IMR-90 (cell line): ENCODE measurements at regions not wholly inside any gene's neighbourhood (a gene's known extent, or its start where the extent isn't known, plus 50 kb on each side); places are given as distances from the start of the nearest gene placed in this dataset.
A peak's percentile ranks its signal among the peaks of the same experiment; 100 is the strongest.

Experiments
- ATAC-seq: fragments of 200-7000 bp; cut with Tn5 transposase; 2 replicates; pipeline ENCODE4 v1.9.1; 2020; ENCODE audit warnings: low read depth, mild to moderate bottlenecking, moderate library complexity
- BruUV-seq: library from RNA; stranded (reverse); fragments of 400-500 nt; replicated peaks from 2 replicates; lab custom pipeline; 2021; lab: Mats Ljungman, UMichigan
- CTCF ChIA-PET: fragments of 300-600 bp; formaldehyde crosslinking; extraction: SDS; loops from one replicate; lab custom pipeline; 2021; ENCODE audit warnings: antibody characterized with exemption; lab: Yijun Ruan, JAX
- POLR2A ChIA-PET: fragments of 300-600 bp; sonication (Branson Sonifier 250); formaldehyde crosslinking; loops from one replicate; lab custom pipeline; 2022; ENCODE audit warnings: antibody characterized with exemption; ENCODE audit not compliant: unreplicated experiment; lab: Charles Lee
- DNase-seq: peaks from one replicate; pipeline ENCODE4 v3.0.0; 2013
- H2AFZ ChIP-seq: replicated peaks from 2 replicates; pipeline ENCODE3; 2013; ENCODE audit warnings: low read length, mild to moderate bottlenecking; ENCODE audit not compliant: poor library complexity
- H2AK5ac ChIP-seq: 2 replicates; pipeline ENCODE4 v1.6.1; 2013; ENCODE audit warnings: low read depth, low read length, inconsistent platforms
- H2AK9ac ChIP-seq: replicated peaks from 2 replicates; pipeline ENCODE3; 2013; ENCODE audit warnings: mild to moderate bottlenecking, low read depth, low read length, moderate library complexity; ENCODE audit not compliant: poor library complexity
- H2BK120ac ChIP-seq: 2 replicates; pipeline ENCODE4 v1.6.1; 2013; ENCODE audit warnings: low read depth, low read length, inconsistent platforms
- H2BK15ac ChIP-seq: 3 replicates; pipeline ENCODE4 v1.6.1; 2013; ENCODE audit warnings: low read depth, low read length, inconsistent platforms
- H2BK20ac ChIP-seq: 2 replicates; pipeline ENCODE4 v1.6.1; 2013; ENCODE audit warnings: low read depth, mild to moderate bottlenecking, inconsistent platforms, low read length, moderate library complexity
- H2BK5ac ChIP-seq: 2 replicates; pipeline ENCODE4 v1.6.1; 2013; ENCODE audit warnings: mild to moderate bottlenecking, low read depth, low read length, inconsistent platforms; ENCODE audit not compliant: poor library complexity, severe bottlenecking
- H3K14ac ChIP-seq: replicated peaks from 2 replicates; pipeline ENCODE4 v1.6.1; 2013; ENCODE audit warnings: low read depth, low read length, inconsistent platforms
- H3K18ac ChIP-seq: 2 replicates; pipeline ENCODE4 v1.6.1; 2013; ENCODE audit warnings: low read depth, low read length, control low read depth
- H3K23ac ChIP-seq: 2 replicates; pipeline ENCODE4 v1.6.1; 2013; ENCODE audit warnings: low read depth, low read length, inconsistent platforms
- H3K27ac ChIP-seq: 2 replicates; pipeline ENCODE4 v1.5.1; 2013; ENCODE audit warnings: mild to moderate bottlenecking, control low read depth, low read length; ENCODE audit not compliant: insufficient read depth
- H3K27me3 ChIP-seq: 2 replicates; pipeline ENCODE4 v1.6.1; 2013; ENCODE audit warnings: low read length; ENCODE audit not compliant: control insufficient read depth, insufficient read depth
- H3K36me3 ChIP-seq: 2 replicates; pipeline ENCODE4 v1.6.1; 2013; ENCODE audit warnings: low read length, mixed read lengths; ENCODE audit not compliant: control insufficient read depth, insufficient read depth
- H3K4ac ChIP-seq: 2 replicates; pipeline ENCODE4 v1.6.1; 2013; ENCODE audit warnings: low read depth, low read length, inconsistent platforms
- H3K4me1 ChIP-seq: 2 replicates; pipeline ENCODE4 v1.6.1; 2013; ENCODE audit warnings: low read length, mixed read lengths; ENCODE audit not compliant: control insufficient read depth, insufficient read depth
- H3K4me2 ChIP-seq: 2 replicates; pipeline ENCODE4 v1.6.1; 2013; ENCODE audit warnings: low read depth, mild to moderate bottlenecking, control low read depth, low read length, moderate library complexity
- H3K4me3 ChIP-seq: 2 replicates; pipeline ENCODE4 v1.5.1; 2013; ENCODE audit warnings: low read depth, mild to moderate bottlenecking, control low read depth, low read length, moderate library complexity; ENCODE audit not compliant: insufficient read depth
- H3K56ac ChIP-seq: 2 replicates; pipeline ENCODE4 v1.6.1; 2013; ENCODE audit warnings: low read length, inconsistent platforms; ENCODE audit not compliant: insufficient read depth; ENCODE audit errors: extremely low read depth
- H3K79me1 ChIP-seq, 2 experiments: 2 replicates each; pipeline ENCODE4 v1.6.1; 2013; ENCODE audit warnings: low read length in 2 of 2, inconsistent platforms in 1 of 2, low read depth in 1 of 2
- H3K9ac ChIP-seq: 2 replicates; pipeline ENCODE4 v1.6.1; 2013; ENCODE audit warnings: low read depth, low read length, control low read depth
- H3K9me1 ChIP-seq: 2 replicates; pipeline ENCODE4 v1.6.1; 2013; ENCODE audit warnings: low read length, inconsistent platforms; ENCODE audit not compliant: insufficient read depth
- H3K9me3 ChIP-seq: 2 replicates; pipeline ENCODE4 v1.6.1; 2013; ENCODE audit warnings: low read length; ENCODE audit not compliant: control insufficient read depth, insufficient read depth
- H4K20me1 ChIP-seq: 2 replicates; pipeline ENCODE4 v1.6.1; 2013; ENCODE audit warnings: low read length, inconsistent platforms; ENCODE audit not compliant: insufficient read depth
- H4K5ac ChIP-seq: 2 replicates; pipeline ENCODE4 v1.6.1; 2013; ENCODE audit warnings: mild to moderate bottlenecking, low read depth, low read length, control low read depth
- H4K8ac ChIP-seq, 2 experiments: 2 replicates each; pipeline ENCODE4 v1.6.1; 2013; ENCODE audit warnings: low read depth in 2 of 2, low read length in 2 of 2, control low read depth in 1 of 2, inconsistent platforms in 1 of 2
- H4K91ac ChIP-seq: 2 replicates; pipeline ENCODE4 v1.6.1; 2013; ENCODE audit warnings: low read depth, low read length, inconsistent platforms; ENCODE audit not compliant: insufficient read depth
- CEBPB ChIP-seq: IDR thresholded peaks from 2 replicates; pipeline ENCODE4 v1.6.1; 2012; ENCODE audit warnings: low read depth, low read length, improper control_type of control experiment
- CTCF ChIP-seq: conservative IDR thresholded peaks from 2 replicates; pipeline ENCODE4 v1.5.1; 2012; ENCODE audit warnings: mild to moderate bottlenecking, low read depth, low read length, improper control_type of control experiment
- ELK1 ChIP-seq: fragments of 150-350 bp; IDR thresholded peaks from 2 replicates; pipeline ENCODE4 v1.6.1; 2016; ENCODE audit warnings: low read depth, mild to moderate bottlenecking, low read length, moderate library complexity, borderline replicate concordance
- FOS ChIP-seq: fragments of 150-350 bp; IDR thresholded peaks from 2 replicates; pipeline ENCODE4 v1.6.1; 2016; ENCODE audit warnings: low read depth, low read length
- MXI1 ChIP-seq: IDR thresholded peaks from 2 replicates; pipeline ENCODE4 v1.6.1; 2012; ENCODE audit warnings: low read depth, mild to moderate bottlenecking, low read length, moderate library complexity, borderline replicate concordance
- RAD21 ChIP-seq: IDR thresholded peaks from 2 replicates; pipeline ENCODE4 v1.6.1; 2012; ENCODE audit warnings: low read length, improper control_type of control experiment
- SMC3 ChIP-seq: fragments of 150-350 bp; IDR thresholded peaks from 2 replicates; pipeline ENCODE4 v1.6.1; 2016; ENCODE audit warnings: low read depth, mild to moderate bottlenecking, antibody characterized with exemption, low read length, moderate library complexity
- WGBS, 2 experiments: methylation state at CpG; one replicate each; pipeline versions ENCODE4 v1.1.5 to v1.1.7; 2013; ENCODE audit warnings: missing lambda C conversion rate in 2 of 2; ENCODE audit not compliant: insufficient read length in 1 of 2; ENCODE audit errors: extremely low coverage in 2 of 2; 5-methylcytosine and 5-hydroxymethylcytosine counted together
- dilution Hi-C: fragments of 300-500 bp; cut with HindIII; formaldehyde crosslinking; loops from one replicate; pipeline ENCODE4 v1.14.3; 2018; ENCODE audit warnings: low sequenced_read_pairs; ENCODE audit not compliant: unreplicated experiment
- in situ Hi-C: fragments of 300-500 bp; cut with MboI; formaldehyde crosslinking; loops from 3 replicates; pipeline ENCODE4 v1.14.3; 2019; ENCODE audit warnings: low sequenced_read_pairs, inconsistent platforms, mixed read lengths
- intact Hi-C: fragments of 100-400 bp; cut with micrococcal nuclease; formaldehyde crosslinking; loops from 2 replicates; pipeline ENCODE4 v1.10.0; 2022

GRCh38 chr2:163471947-163472346 lies 263.9 kb downstream of the FIGN start:
- Histone ChIP-seq H3K56ac (no peak overlapping the region), H2BK15ac (no peak overlapping the region), H3K4me3 (no peak overlapping the region), H3K27me3 (no peaks in the 10 kb centered on the region), H3K9me3 (no peaks in the 10 kb centered on the region), H4K91ac (no peak overlapping the region), H3K23ac (no peak overlapping the region), H2BK5ac (no peak overlapping the region), H3K4me1 (no peaks in the 10 kb centered on the region), H2BK20ac (no peak overlapping the region), H3K4me2 (no peak overlapping the region), H3K4ac (no peak overlapping the region), H3K9ac (no peak overlapping the region), H2AK5ac (no peak overlapping the region), H4K8ac (no peak overlapping the region), H4K5ac (no peak overlapping the region), H3K9me1 (no peaks in the 10 kb centered on the region), H2BK120ac (no peak overlapping the region), H2AK9ac (no peak overlapping the region), H3K18ac (no peak overlapping the region), H3K36me3 (no peaks in the 10 kb centered on the region), H3K14ac (no peak overlapping the region), H3K27ac (no peak overlapping the region), H2AFZ (no peak overlapping the region), H3K79me1 (no peaks in the 10 kb centered on the region), H4K20me1 (no peaks in the 10 kb centered on the region)
- CTCF ChIA-PET = interaction anchor here (1.1 kb wide), 1 partner anchor 9 kb away, joined by 3 read pairs; no protein-coding TSS in a partner anchor
- in situ Hi-C loops = no loop called here
- POLR2A ChIA-PET = no interaction called here
- dilution Hi-C loops = no loop called here
- no TSS peak for BruUV-seq
- no CpG with 5 or more reads among the region's 1 CpG for WGBS, 2 experiments
- no peak for ATAC-seq
- no peak for TF ChIP-seq CEBPB
- peak; percentile 38 for TF ChIP-seq CTCF
- peak; percentile 39 for TF ChIP-seq SMC3
- TF ChIP-seq ELK1 = no peak
- TF ChIP-seq RAD21 = peak; percentile 51
- TF ChIP-seq MXI1 = no peak
- TF ChIP-seq FOS = no peak
- DNase-seq = peak; percentile 3
- intact Hi-C loops = loop anchor here (1.0 to 10.0 kb wide), 3 partner anchors 125 to 588 kb away; partner anchors contain the start of gene FIGN
